Medulla oblongata (tissue), 1 donor: ENCODE measurements at regions not wholly inside any gene's neighbourhood (a gene's known extent, or its start where the extent isn't known, plus 50 kb on each side); places are given as distances from the start of the nearest gene placed in this dataset.
A peak's percentile ranks its signal among the peaks of the same experiment; 100 is the strongest.
"Not testable (repeated sequence)": the region's sequence is repeated elsewhere in the genome, so short reads cannot be mapped to it uniquely, and the experiment has no call there.

Experiments
- DNase-seq: peaks from one replicate; pipeline ENCODE4 v3.0.0-alpha.2; 2015; ENCODE audit errors: extremely low spot score

GRCh38 chr2:123808243-123808642 lies 216.8 kb upstream of the CNTNAP5 start:
- DNase-seq: no peak

GRCh38 chr2:123811846-123812245 lies 213.2 kb upstream of the CNTNAP5 start:
- DNase-seq: no peak

- DNase-seq: peak; percentile 41
These were observed 208.9 kb upstream of the CNTNAP5 start for GRCh38 chr2:123816203-123816602.

GRCh38 chr2:123816928-123817327 lies 208.2 kb upstream of the CNTNAP5 start:
- DNase-seq: no peak

GRCh38 chr2:123826729-123827271 lies 198.3 kb upstream of the CNTNAP5 start:
- no peak for DNase-seq

- DNase-seq: no peak
These were observed 185.8 kb upstream of the CNTNAP5 start for GRCh38 chr2:123839326-123839725.

- DNase-seq: no peak
These were observed 185.1 kb upstream of the CNTNAP5 start for GRCh38 chr2:123840016-123840415.

GRCh38 chr2:123840574-123840973 lies 184.5 kb upstream of the CNTNAP5 start:
- DNase-seq: no peak

GRCh38 chr2:123851281-123851680 lies 173.8 kb upstream of the CNTNAP5 start:
- no peak for DNase-seq

- no peak for DNase-seq
These were observed 171.9 kb upstream of the CNTNAP5 start for GRCh38 chr2:123853161-123853560.

- not testable (repeated sequence) for DNase-seq
These were observed 166.1 kb upstream of the CNTNAP5 start for GRCh38 chr2:123859031-123859430.

- no peak for DNase-seq
These were observed 160.7 kb upstream of the CNTNAP5 start for GRCh38 chr2:123864416-123864815.

GRCh38 chr2:123870206-123870880 lies 154.7 kb upstream of the CNTNAP5 start:
- DNase-seq: no peak

- no peak for DNase-seq
These were observed 154.2 kb upstream of the CNTNAP5 start for GRCh38 chr2:123870881-123871276.

GRCh38 chr2:123890148-123890547 lies 134.9 kb upstream of the CNTNAP5 start:
- no peak for DNase-seq

GRCh38 chr2:123894167-123894566 lies 130.9 kb upstream of the CNTNAP5 start:
- no peak for DNase-seq

- DNase-seq: no peak
These were observed 129.4 kb upstream of the CNTNAP5 start for GRCh38 chr2:123895651-123896050.

- DNase-seq: no peak
These were observed 123.8 kb upstream of the CNTNAP5 start for GRCh38 chr2:123901256-123901655.

GRCh38 chr2:123906361-123906760 lies 118.7 kb upstream of the CNTNAP5 start:
- no peak for DNase-seq

GRCh38 chr2:123908522-123908921 lies 116.6 kb upstream of the CNTNAP5 start:
- no peak for DNase-seq

- no peak for DNase-seq
These were observed 112.9 kb upstream of the CNTNAP5 start for GRCh38 chr2:123912171-123912570.

- DNase-seq: no peak
These were observed 111.8 kb upstream of the CNTNAP5 start for GRCh38 chr2:123913143-123913735.

- DNase-seq: no peak
These were observed 109.7 kb upstream of the CNTNAP5 start for GRCh38 chr2:123915380-123915779.
